ENCODE measurements at regions not wholly inside any gene's neighbourhood (a gene's known extent, or its start where the extent isn't known, plus 50 kb on each side); places are given as distances from the start of the nearest gene placed in this dataset.

DNA sequence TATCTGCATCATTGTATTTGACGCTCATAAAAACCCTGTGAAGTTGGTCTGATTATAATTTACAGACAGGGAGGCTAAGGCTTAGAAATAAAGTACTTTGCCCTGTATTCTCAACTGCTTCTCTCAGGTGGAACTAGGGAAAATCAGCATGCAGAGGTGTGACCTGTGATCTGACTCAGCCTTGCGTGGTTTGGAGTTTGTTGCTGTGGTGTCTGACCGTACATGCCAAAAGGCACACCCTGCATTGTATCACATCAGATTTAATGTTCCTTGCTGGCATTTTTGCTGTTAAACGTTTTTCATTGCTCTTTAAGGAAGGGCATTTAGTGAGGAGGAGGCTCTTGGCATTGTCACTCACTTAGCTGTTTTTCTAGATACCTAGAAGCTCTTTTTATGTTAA, 58.8 kb upstream of the C1QTNF9B start:
- H3K27ac Mint-ChIP-seq: no peak overlapping the region
- no peak overlapping the region for H3K18ac ChIP-seq (ENCODE audit: insufficient read length, low read depth, low read length)
- DNase-seq: no peak
- no peak overlapping the region for H3K23ac ChIP-seq (ENCODE audit: insufficient read length, low read depth, low read length)
- no peaks in the 10 kb centered on the region for H3K9me3 Mint-ChIP-seq
- H3K14ac ChIP-seq (ENCODE audit: insufficient read depth, low read length): no peak overlapping the region
- H2BK5ac ChIP-seq (ENCODE audit: insufficient read length, low read length): no peak overlapping the region
- no peaks in the 10 kb centered on the region for H3K9me3 ChIP-seq (ENCODE audit: control insufficient read depth, low read depth, low read length)
- no peaks in the 10 kb centered on the region; a peak in 1 of 7 replicates for H3K36me3 Mint-ChIP-seq (ENCODE audit: insufficient read depth in 1 of 3, low read depth in 3 of 3)
- no peak overlapping the region for H4K91ac ChIP-seq (ENCODE audit: insufficient read length, low read depth, low read length)
- no peak overlapping the region for H2AK5ac ChIP-seq (ENCODE audit: insufficient read length, low read length)
- H2BK12ac ChIP-seq (ENCODE audit: insufficient read length, low read depth, low read length): no peak overlapping the region
- H4K8ac ChIP-seq (replicated peaks; ENCODE audit: insufficient read length, low read depth, low read length): no peak overlapping the region
- peaks cover 2% of the 10 kb centered on the region for H3K23me2 ChIP-seq (ENCODE audit: insufficient read length, low read depth, low read length, poor library complexity, severe bottlenecking)
- TF ChIP-seq, protein P1, sequence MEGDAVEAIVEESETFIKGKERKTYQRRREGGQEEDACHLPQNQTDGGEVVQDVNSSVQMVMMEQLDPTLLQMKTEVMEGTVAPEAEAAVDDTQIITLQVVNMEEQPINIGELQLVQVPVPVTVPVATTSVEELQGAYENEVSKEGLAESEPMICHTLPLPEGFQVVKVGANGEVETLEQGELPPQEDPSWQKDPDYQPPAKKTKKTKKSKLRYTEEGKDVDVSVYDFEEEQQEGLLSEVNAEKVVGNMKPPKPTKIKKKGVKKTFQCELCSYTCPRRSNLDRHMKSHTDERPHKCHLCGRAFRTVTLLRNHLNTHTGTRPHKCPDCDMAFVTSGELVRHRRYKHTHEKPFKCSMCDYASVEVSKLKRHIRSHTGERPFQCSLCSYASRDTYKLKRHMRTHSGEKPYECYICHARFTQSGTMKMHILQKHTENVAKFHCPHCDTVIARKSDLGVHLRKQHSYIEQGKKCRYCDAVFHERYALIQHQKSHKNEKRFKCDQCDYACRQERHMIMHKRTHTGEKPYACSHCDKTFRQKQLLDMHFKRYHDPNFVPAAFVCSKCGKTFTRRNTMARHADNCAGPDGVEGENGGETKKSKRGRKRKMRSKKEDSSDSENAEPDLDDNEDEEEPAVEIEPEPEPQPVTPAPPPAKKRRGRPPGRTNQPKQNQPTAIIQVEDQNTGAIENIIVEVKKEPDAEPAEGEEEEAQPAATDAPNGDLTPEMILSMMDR (conservative IDR thresholded peaks at IDR 0.05): no peak
- H3K4me1 Mint-ChIP-seq: peaks cover 6 to 16% of the 10 kb centered on the region in 2 experiments
- no peak overlapping the region for H3K4me3 Mint-ChIP-seq
- H2BK20ac ChIP-seq (ENCODE audit: low read depth, low read length, poor library complexity, severe bottlenecking): no peak overlapping the region
- no peaks in the 10 kb centered on the region for H4K20me1 ChIP-seq (ENCODE audit: control insufficient read depth, insufficient read depth, insufficient read length)
- H3K56ac ChIP-seq (ENCODE audit: insufficient read length, low read depth, low read length): no peak overlapping the region
- H3K9ac ChIP-seq (ENCODE audit: extremely low read depth, insufficient read length, low read length): no peak overlapping the region
- H3K4me2 ChIP-seq (ENCODE audit: insufficient read depth, insufficient read length, low read length): no peak overlapping the region
- no peak overlapping the region for H3K4ac ChIP-seq (ENCODE audit: low read depth, low read length)
- no peaks in the 10 kb centered on the region for H3K79me2 ChIP-seq (ENCODE audit: insufficient read depth, low read length)
- H2BK15ac ChIP-seq (ENCODE audit: low read depth, low read length): no peak overlapping the region
- H4K5ac ChIP-seq (ENCODE audit: insufficient read length, low read depth, low read length): no peak overlapping the region
- no peaks in the 10 kb centered on the region for H3K27me3 Mint-ChIP-seq (ENCODE audit: low read depth)
- H2AFZ ChIP-seq (ENCODE audit: low read length): no peak overlapping the region
- H3T11ph ChIP-seq (ENCODE audit: low read length): no peak overlapping the region
- WGBS (ENCODE audit: extremely low coverage, insufficient read length, low lambda C conversion rate): no CpG with 5 or more reads among the region's 4 CpGs
- no peak overlapping the region for H2BK120ac ChIP-seq (ENCODE audit: low read depth, low read length, poor library complexity, severe bottlenecking)
- H3K27me3 ChIP-seq (ENCODE audit: insufficient read depth, low read length): no peaks in the 10 kb centered on the region
- peaks cover 2% of the 10 kb centered on the region; the same call in 1 of the 2 replicates for H3K4me1 ChIP-seq (ENCODE audit: insufficient read depth, low read length)
- H3K79me1 ChIP-seq (ENCODE audit: insufficient read depth, low read depth, low read length, poor library complexity, severe bottlenecking): no peaks in the 10 kb centered on the region
- no peak overlapping the region for H3K27ac ChIP-seq (ENCODE audit: insufficient read length, low read depth, low read length)
